ENCODE measurements at regions not wholly inside any gene's neighbourhood (a gene's known extent, or its start where the extent isn't known, plus 50 kb on each side); places are given as distances from the start of the nearest gene placed in this dataset.
"Not testable (repeated sequence)": the region's sequence is repeated elsewhere in the genome, so short reads cannot be mapped to it uniquely, and the experiment has no call there.

DNA sequence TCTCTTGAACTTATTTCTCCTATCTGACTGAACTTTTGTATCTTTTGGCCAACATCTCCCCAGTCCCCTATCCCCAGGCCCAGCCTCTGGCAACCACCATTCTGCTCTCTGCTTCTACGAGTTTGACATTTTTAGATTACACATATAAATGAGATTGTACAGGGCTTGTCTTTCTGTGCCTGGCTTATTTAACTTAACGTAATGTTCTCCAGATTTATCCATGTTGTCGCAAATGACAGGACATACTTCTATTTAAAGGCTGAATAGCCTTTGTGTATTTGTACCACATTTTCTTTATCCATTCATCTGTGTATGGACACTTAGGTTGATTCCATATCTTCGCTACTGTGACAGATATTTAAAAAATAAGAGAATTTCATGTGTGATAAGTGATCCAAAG, 98.6 kb downstream of the LSMEM1 start:
- TF ChIP-seq, protein P1, sequence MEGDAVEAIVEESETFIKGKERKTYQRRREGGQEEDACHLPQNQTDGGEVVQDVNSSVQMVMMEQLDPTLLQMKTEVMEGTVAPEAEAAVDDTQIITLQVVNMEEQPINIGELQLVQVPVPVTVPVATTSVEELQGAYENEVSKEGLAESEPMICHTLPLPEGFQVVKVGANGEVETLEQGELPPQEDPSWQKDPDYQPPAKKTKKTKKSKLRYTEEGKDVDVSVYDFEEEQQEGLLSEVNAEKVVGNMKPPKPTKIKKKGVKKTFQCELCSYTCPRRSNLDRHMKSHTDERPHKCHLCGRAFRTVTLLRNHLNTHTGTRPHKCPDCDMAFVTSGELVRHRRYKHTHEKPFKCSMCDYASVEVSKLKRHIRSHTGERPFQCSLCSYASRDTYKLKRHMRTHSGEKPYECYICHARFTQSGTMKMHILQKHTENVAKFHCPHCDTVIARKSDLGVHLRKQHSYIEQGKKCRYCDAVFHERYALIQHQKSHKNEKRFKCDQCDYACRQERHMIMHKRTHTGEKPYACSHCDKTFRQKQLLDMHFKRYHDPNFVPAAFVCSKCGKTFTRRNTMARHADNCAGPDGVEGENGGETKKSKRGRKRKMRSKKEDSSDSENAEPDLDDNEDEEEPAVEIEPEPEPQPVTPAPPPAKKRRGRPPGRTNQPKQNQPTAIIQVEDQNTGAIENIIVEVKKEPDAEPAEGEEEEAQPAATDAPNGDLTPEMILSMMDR (IDR thresholded peaks at IDR 0.05; ENCODE audit: insufficient read depth, low read depth, low read length, missing control alignments), result no peak

DNA sequence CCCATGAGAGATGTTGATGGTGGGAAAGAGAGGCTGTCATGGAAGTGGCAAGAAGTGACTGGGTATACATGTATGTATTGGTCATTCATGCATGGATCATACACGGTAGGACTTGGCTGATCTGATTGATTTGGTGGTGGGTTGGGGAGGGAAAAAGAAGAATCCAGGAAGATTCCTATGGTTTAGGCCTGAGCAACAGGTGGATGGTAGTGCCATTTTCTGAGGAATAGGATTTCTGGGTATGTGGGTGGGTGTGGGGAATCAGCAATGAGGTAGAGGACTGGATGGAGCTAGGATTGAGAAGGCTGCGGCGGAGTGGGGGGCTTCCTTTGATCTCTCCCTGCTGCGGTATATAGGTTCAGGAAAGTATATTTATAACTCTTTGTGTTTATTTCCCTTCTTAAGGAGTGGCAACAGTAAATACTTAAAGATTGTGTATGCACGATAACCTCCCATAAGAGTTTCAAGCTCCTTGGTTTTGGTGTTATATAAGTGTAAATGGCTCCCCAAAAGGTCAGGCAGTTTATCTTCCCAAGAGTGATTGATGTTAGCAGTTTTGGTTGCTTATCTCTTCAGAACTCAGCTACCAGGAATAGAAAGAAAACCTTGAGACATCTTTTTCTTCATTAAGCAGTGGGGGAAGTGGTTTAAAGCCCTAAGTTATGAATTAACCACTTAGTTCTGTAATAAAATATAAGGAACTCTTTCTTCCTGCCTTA, 100.1 kb downstream of the LSMEM1 start:
- H3K4me3 ChIP-seq (ENCODE audit: low read depth, low read length), result no peak overlapping the region
- DNase-seq (ENCODE audit: low read depth), result no peak
- TF ChIP-seq, protein P1 (IDR thresholded peaks at IDR 0.05; ENCODE audit: insufficient read depth, low read depth, low read length, missing control alignments), result no peak

More for the DNA sequence above, 98.6 kb downstream of the LSMEM1 start:
- no peak overlapping the region for H3K4me3 ChIP-seq (ENCODE audit: low read depth, low read length)
- DNase-seq (ENCODE audit: low read depth), result no peak

DNA sequence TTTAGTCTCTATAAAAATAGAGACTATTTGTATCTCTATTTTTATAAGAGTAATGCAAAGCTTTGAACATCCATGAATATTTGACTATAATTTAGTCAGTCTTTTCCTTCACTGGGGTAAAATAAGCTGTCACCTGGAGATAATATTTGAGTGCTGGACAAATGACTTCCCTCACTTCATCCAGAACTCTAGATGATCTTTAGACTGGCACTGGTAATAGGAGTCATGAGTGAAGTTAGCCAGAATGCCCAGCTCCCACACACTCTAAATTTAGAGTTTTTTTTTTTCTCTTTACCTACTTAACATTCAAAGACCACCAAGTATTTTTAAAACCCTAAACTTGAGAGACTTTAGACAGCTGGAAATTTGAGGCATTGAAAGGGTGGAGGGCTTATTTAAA, 100.7 kb downstream of the LSMEM1 start:
- no peak for DNase-seq (ENCODE audit: low read depth)
- TF ChIP-seq, protein P1 (IDR thresholded peaks at IDR 0.05; ENCODE audit: insufficient read depth, low read depth, low read length, missing control alignments), result no peak
- H3K4me3 ChIP-seq (ENCODE audit: low read depth, low read length), result no peak overlapping the region

DNA sequence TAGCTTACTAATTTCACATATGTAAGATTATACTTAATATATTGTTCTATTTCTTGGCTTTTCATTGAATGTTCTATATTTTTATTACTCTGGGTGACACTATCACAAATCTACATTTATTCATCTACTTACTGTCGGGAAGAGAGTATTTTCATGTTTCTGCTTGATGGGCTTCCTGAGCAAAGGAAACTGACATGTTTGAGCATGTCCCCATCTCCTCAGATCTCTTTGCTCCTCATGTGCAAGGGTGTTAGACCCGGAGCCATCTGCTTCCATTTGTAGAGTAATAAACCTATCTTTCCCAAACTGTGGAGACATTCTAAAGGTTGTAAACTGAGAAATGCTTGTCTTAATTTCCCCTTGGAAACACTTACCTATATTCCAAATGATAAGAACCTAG, 103.5 kb downstream of the LSMEM1 start:
- H3K4me3 ChIP-seq (ENCODE audit: low read depth, low read length), result no peak overlapping the region
- no peak for DNase-seq (ENCODE audit: low read depth)
- TF ChIP-seq, protein P1 (IDR thresholded peaks at IDR 0.05; ENCODE audit: insufficient read depth, low read depth, low read length, missing control alignments), result no peak

DNA sequence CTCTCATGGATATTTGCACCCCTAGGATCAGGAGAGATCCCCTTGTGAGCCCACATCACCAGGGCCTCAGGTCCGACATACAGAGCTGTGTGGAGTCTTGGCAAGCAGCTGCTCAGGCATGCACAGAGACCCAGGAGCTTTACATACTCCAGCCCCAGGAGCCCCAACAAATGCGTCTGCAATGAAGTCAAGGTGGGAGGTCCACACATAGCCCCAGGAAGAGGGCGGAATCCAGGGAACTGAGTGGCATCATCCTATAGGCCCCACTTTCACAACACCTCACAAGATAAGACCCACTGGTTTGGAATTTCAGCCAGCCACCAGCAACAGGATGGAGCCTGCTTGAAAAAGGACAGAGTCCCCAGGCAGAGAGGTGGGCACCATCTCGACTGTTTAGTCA, 106.7 kb downstream of the LSMEM1 start:
- TF ChIP-seq, protein P1 (IDR thresholded peaks at IDR 0.05; ENCODE audit: insufficient read depth, low read depth, low read length, missing control alignments), result no peak
- DNase-seq (ENCODE audit: low read depth), result no peak
- no peak overlapping the region for H3K4me3 ChIP-seq (ENCODE audit: low read depth, low read length)

DNA sequence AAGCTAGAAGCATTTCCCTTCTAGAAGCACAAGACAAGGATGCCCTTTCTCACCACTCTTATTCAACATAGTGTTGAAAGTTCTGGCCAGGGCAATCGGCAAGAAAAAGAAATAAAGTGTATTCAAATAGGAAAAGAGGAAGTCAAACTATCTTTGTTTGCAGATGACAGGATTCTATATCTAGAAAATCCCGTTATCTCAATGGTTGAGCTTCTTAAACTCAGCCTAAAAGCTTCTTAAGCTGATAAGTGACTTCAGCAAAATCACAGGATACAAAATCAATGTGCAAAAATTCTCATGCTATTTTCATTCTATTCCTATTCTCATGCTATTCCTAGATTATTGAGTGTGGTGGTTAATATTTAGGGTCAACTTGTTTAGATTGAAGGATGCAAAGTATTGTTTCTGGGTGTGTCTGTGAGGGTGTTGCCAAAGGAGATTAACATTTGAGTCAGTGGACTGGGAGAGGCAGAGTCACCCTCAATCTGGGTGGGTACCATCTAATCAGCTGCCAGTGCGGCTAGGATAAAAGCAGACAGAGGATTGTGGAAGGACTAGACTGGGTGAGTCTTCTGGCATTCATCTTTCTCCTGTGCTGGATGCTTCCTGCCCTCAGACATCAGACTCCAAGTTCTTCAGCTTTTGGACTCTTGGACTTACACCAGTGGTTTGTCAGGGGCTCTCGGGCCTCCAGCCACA, 111.9 kb downstream of the LSMEM1 start:
- not testable (repeated sequence) for DNase-seq (ENCODE audit: low read depth); H3K4me3 ChIP-seq (ENCODE audit: low read depth, low read length)

DNA sequence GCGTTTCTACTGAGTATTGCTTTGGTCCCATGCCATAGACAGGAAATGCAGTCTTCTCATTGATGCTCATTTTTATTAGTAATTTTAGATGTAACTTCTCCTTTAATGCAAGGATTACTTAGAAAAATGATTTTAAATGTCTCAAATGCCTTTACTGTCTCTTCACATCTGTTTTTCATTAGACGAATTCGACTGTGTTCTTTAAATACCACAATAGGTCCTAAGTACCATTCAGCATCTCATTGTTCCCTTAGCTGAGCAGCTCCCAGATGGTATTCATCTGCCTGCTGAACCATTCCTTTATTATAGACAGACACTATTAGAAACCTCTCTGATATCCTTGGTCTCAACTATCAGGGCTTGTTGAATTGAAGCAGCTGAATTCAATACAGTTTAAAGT, 113.6 kb downstream of the LSMEM1 start:
- no peak overlapping the region for H3K4me3 ChIP-seq (ENCODE audit: low read depth, low read length)
- DNase-seq (ENCODE audit: low read depth), result no peak
- TF ChIP-seq, protein P1 (IDR thresholded peaks at IDR 0.05; ENCODE audit: insufficient read depth, low read depth, low read length, missing control alignments), result no peak

All from GM12865 (cell line).